PC-9 (cell line): ENCODE measurements at regions not wholly inside any gene's neighbourhood (a gene's known extent, or its start where the extent isn't known, plus 50 kb on each side); places are given as distances from the start of the nearest gene placed in this dataset.

ENCODE experiments used
- BruUV-seq: library from RNA; stranded (reverse); fragments of 400-500 nt; replicated peaks from 2 replicates; lab custom pipeline; 2021; lab: Mats Ljungman, UMichigan
- CTCF ChIA-PET: fragments of 300-600 bp; sonication (Branson Sonifier 250); formaldehyde crosslinking; loops from one replicate; lab custom pipeline; 2022; ENCODE audit warnings: antibody characterized with exemption; lab: Charles Lee
- POLR2A ChIA-PET: fragments of 300-600 bp; sonication (Branson Sonifier 250); formaldehyde crosslinking; loops from one replicate; lab custom pipeline; 2022; ENCODE audit warnings: antibody characterized with exemption; ENCODE audit not compliant: unreplicated experiment; lab: Charles Lee
- DNase-seq, 2 experiments: peaks; one replicate each; pipeline versions ENCODE4 v3.0.0 to v3.0.0-alpha.2; 2015 to 2022; ENCODE audit warnings: mixed read lengths in 1 of 2
- H2AFZ ChIP-seq: fragments of 200-600 bp; sonication (generic); 2 replicates; pipeline ENCODE4 v1.8.1; 2017; ENCODE audit warnings: antibody characterized with exemption
- H3F3A ChIP-seq: fragments of 200-600 bp; sonication (generic); 2 replicates; pipeline ENCODE4 v1.8.1; 2017; ENCODE audit warnings: antibody characterized with exemption, mild to moderate bottlenecking, low read depth; ENCODE audit not compliant: insufficient read depth
- H3K27ac ChIP-seq: fragments of 200-600 bp; sonication (generic); 2 replicates; pipeline ENCODE4 v1.6.1; 2016; ENCODE audit warnings: mixed run types
- H3K27me3 ChIP-seq: fragments of 200-600 bp; sonication (generic); 2 replicates; pipeline ENCODE4 v1.6.1; 2016; ENCODE audit warnings: low read depth, mixed run types; ENCODE audit not compliant: insufficient read depth
- H3K36me3 ChIP-seq: fragments of 200-600 bp; sonication (generic); 2 replicates; pipeline ENCODE4 v1.6.1; 2016; ENCODE audit warnings: low read depth, mixed run types
- H3K4me1 ChIP-seq: fragments of 200-600 bp; sonication (generic); replicated peaks from 2 replicates; pipeline ENCODE4 v1.6.1; 2016; ENCODE audit warnings: mixed run types; ENCODE audit not compliant: insufficient read depth
- H3K4me2 ChIP-seq: fragments of 200-600 bp; sonication (generic); 2 replicates; pipeline ENCODE4 v1.6.1; 2017; ENCODE audit warnings: mixed run types
- H3K4me3 ChIP-seq: fragments of 200-600 bp; sonication (generic); 2 replicates; pipeline ENCODE4 v1.6.1; 2016; ENCODE audit warnings: mixed run types
- H3K79me2 ChIP-seq: fragments of 200-600 bp; sonication (generic); 2 replicates; pipeline ENCODE4 v1.6.1; 2017; ENCODE audit warnings: low read depth, mixed run types
- H3K9me2 ChIP-seq: fragments of 200-600 bp; sonication (generic); 2 replicates; pipeline ENCODE4 v1.8.1; 2017; ENCODE audit warnings: mild to moderate bottlenecking; ENCODE audit not compliant: insufficient read depth
- H3K9me3 ChIP-seq: fragments of 200-600 bp; sonication (generic); 2 replicates; pipeline ENCODE4 v1.8.1; 2016; ENCODE audit warnings: low read depth; ENCODE audit not compliant: insufficient read depth
- H4K20me1 ChIP-seq: fragments of 200-600 bp; sonication (generic); 2 replicates; pipeline ENCODE4 v1.8.1; 2017; ENCODE audit not compliant: insufficient read depth
- EZH2 ChIP-seq: fragments of 200-600 bp; sonication (generic); IDR thresholded peaks from 2 replicates; pipeline ENCODE4 v1.8.0; 2017; ENCODE audit warnings: antibody characterized with exemption, low read depth
- intact Hi-C: fragments of 100-400 bp; cut with micrococcal nuclease; formaldehyde crosslinking; loops from one replicate; pipeline ENCODE4 v1.10.0; 2022; ENCODE audit not compliant: unreplicated experiment
- TF ChIP-seq, protein P1 (sequence below): fragments of 200-600 bp; sonication (generic); conservative IDR thresholded peaks from 2 replicates; pipeline ENCODE4 v1.6.1; 2017; ENCODE audit warnings: mixed run types, antibody characterized with exemption, mild to moderate bottlenecking, moderate library complexity

DNA sequence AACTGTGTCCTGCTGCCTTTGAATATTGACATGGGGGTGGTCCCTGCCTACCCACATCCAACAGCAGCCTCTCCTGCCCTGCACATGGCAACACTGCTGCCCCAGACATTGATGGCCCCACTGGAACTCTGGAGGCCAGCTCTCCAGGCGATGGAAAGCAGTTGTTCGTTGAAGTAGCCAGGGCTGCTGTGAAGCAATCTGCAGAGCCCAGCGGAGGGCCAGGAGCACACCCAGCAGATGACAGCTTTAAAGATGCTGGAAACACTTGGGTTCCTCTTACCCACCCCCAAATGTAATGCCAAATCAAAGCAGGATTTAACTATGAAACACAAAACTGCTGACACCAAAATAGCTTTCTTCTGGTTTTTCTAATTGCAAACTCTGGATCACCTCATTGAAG is 165.6 kb upstream of the NAV2 start:
- Histone ChIP-seq H3K9me2 (no peaks in the 10 kb centered on the region; the same call in 1 of the 2 replicates), H3K4me1 (peaks cover 7% of the 10 kb centered on the region), H2AFZ (no peak overlapping the region), H3K27ac (no peak overlapping the region), H3K4me2 (no peak overlapping the region), H4K20me1 (no peaks in the 10 kb centered on the region), H3K4me3 (no peak overlapping the region), H3F3A (no peaks in the 10 kb centered on the region), H3K36me3 (no peaks in the 10 kb centered on the region), H3K27me3 (no peaks in the 10 kb centered on the region), H3K79me2 (no peaks in the 10 kb centered on the region), H3K9me3 (no peaks in the 10 kb centered on the region)
- ChIA-PET CTCF (interaction anchor here (0.8 kb wide), 1 partner anchor 237 kb away, joined by 3 read pairs; no protein-coding TSS in a partner anchor), POLR2A (no interaction called here)
- BruUV-seq, result no TSS peak
- TF ChIP-seq, protein P1, sequence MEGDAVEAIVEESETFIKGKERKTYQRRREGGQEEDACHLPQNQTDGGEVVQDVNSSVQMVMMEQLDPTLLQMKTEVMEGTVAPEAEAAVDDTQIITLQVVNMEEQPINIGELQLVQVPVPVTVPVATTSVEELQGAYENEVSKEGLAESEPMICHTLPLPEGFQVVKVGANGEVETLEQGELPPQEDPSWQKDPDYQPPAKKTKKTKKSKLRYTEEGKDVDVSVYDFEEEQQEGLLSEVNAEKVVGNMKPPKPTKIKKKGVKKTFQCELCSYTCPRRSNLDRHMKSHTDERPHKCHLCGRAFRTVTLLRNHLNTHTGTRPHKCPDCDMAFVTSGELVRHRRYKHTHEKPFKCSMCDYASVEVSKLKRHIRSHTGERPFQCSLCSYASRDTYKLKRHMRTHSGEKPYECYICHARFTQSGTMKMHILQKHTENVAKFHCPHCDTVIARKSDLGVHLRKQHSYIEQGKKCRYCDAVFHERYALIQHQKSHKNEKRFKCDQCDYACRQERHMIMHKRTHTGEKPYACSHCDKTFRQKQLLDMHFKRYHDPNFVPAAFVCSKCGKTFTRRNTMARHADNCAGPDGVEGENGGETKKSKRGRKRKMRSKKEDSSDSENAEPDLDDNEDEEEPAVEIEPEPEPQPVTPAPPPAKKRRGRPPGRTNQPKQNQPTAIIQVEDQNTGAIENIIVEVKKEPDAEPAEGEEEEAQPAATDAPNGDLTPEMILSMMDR, result no peak
- TF ChIP-seq EZH2, result no peak
- intact Hi-C loops, result no loop called here
- no peak for DNase-seq

GRCh38 chr11:19546325-19546724 is 166.3 kb upstream of the NAV2 start:
- H3K9me3 ChIP-seq, result no peaks in the 10 kb centered on the region
- no peak overlapping the region for H3K4me2 ChIP-seq
- peak; percentile 25 to 55 for DNase-seq
- H3K79me2 ChIP-seq, result no peaks in the 10 kb centered on the region
- TF ChIP-seq, protein P1, result no peak
- TF ChIP-seq EZH2, result no peak
- CTCF ChIA-PET, result no interaction called here
- H2AFZ ChIP-seq, result no peak overlapping the region
- no peak overlapping the region for H3K27ac ChIP-seq
- no TSS peak for BruUV-seq
- H3K9me2 ChIP-seq, result no peaks in the 10 kb centered on the region; the same call in 1 of the 2 replicates
- H3F3A ChIP-seq, result no peaks in the 10 kb centered on the region
- no peak overlapping the region for H3K4me3 ChIP-seq
- peaks cover 7% of the 10 kb centered on the region for H3K4me1 ChIP-seq
- intact Hi-C loops, result no loop called here
- no peaks in the 10 kb centered on the region for H3K27me3 ChIP-seq
- POLR2A ChIA-PET, result interaction anchor here (0.7 kb wide), 1 partner anchor 9 kb away, joined by 4 read pairs; no protein-coding TSS in a partner anchor
- H3K36me3 ChIP-seq, result no peaks in the 10 kb centered on the region
- no peaks in the 10 kb centered on the region for H4K20me1 ChIP-seq

GRCh38 chr11:19541521-19542049 is 171.1 kb upstream of the NAV2 start:
- Histone ChIP-seq H3K4me3 (no peak overlapping the region), H3K9me3 (no peaks in the 10 kb centered on the region), H3K79me2 (no peaks in the 10 kb centered on the region), H4K20me1 (no peaks in the 10 kb centered on the region), H3K4me2 (no peak overlapping the region), H3K27me3 (no peaks in the 10 kb centered on the region), H2AFZ (no peak overlapping the region), H3K9me2 (no peaks in the 10 kb centered on the region; the same call in 1 of the 2 replicates), H3K36me3 (no peaks in the 10 kb centered on the region), H3K27ac (no peak overlapping the region), H3F3A (no peaks in the 10 kb centered on the region), H3K4me1 (peaks cover 6% of the 10 kb centered on the region)
- TF ChIP-seq EZH2, result no peak
- TF ChIP-seq, protein P1, result no peak
- ChIA-PET CTCF (interaction anchor here (0.7 kb wide), 1 partner anchor 64 kb away, joined by 3 read pairs; no protein-coding TSS in a partner anchor), POLR2A (interaction anchor here (0.8 kb wide), 1 partner anchor 134 kb away, joined by 9 read pairs; no protein-coding TSS in a partner anchor)
- no TSS peak for BruUV-seq
- no peak for DNase-seq
- intact Hi-C loops, result no loop called here
